ENCODE measurements at regions not wholly inside any gene's neighbourhood (a gene's known extent, or its start where the extent isn't known, plus 50 kb on each side); places are given as distances from the start of the nearest gene placed in this dataset.

DNA sequence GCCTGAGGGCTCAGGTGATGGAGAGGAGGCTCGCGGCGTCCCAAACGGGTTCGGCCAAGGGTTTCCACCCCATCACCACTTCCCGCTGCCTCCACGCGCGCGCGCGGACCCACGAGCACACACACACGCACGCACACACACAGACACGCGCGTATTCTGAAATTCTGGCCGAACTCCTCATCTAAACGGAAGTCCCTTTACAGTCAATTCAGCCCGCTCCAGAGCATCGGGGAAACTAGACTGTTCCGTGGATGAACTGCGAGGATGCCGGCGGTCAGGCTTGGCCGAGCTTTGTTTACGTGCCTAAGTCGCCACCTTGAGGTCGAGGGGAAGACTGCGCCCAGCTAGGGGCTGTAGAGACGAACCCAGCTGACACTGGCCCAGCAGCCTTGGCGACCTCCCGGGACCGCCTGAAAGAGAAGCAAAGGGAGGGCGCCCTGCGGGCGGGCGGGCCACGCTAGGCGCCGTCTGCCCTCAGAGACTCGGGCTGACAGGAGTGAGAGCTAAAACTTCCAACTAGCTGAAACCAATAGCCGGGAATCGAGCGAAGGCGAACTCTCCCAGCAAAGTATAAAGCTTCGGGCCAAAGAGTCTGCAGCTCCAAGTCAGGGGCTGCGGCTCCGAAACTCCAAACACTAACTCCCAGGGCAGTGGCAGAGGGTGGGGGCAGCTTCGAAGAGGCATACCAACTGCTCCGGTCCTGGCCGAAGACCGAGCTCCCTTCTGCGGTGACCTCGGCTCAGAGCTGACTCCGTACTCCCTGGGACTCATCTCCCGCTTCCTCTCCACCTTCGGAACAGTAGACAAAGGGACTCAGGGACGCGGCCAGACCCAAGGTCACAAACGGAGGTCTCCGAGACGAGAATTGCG is 124.7 kb upstream of the C11orf58 start (continued):
- no peak; the same call in 1 of the 2 replicates for TF ChIP-seq ZNF512B (CRISPR knock-in tag; IDR thresholded peaks at IDR 0.05; ENCODE audit: borderline replicate concordance)
- TF ChIP-seq SSRP1 (CRISPR knock-in tag; IDR thresholded peaks at IDR 0.05): no peak
- no peak for TF ChIP-seq ZNF367 (CRISPR knock-in tag; IDR thresholded peaks at IDR 0.05; ENCODE audit: borderline replicate concordance)
- no peak for TF ChIP-seq SIX4 (CRISPR knock-in tag; IDR thresholded peaks at IDR 0.05)
- TF ChIP-seq ZNF770 (CRISPR knock-in tag; IDR thresholded peaks at IDR 0.05): no peak
- TF ChIP-seq RORA (CRISPR knock-in tag; IDR thresholded peaks at IDR 0.05): no peak
- no peak for TF ChIP-seq ZFP36 (IDR thresholded peaks at IDR 0.05; ENCODE audit: borderline replicate concordance, low read depth, low read length, partially characterized antibody)
- no peak for TF ChIP-seq ZNF431 (CRISPR knock-in tag; IDR thresholded peaks at IDR 0.05; ENCODE audit: borderline replicate concordance, low read depth)
- TF ChIP-seq ZNF256 (CRISPR knock-in tag; conservative IDR thresholded peaks at IDR 0.05): no peak
- peak; percentile 39; the same call in 1 of the 2 replicates for TF ChIP-seq ZNF543 (CRISPR knock-in tag; IDR thresholded peaks at IDR 0.05)
- TF ChIP-seq ZFP62 (CRISPR knock-in tag; IDR thresholded peaks at IDR 0.05): no peak
- TF ChIP-seq THRA (CRISPR knock-in tag; IDR thresholded peaks at IDR 0.05; ENCODE audit: borderline replicate concordance): 0 out of 2 replicates have a peak, but pooled peaks have one; percentile 15
- no peak for TF ChIP-seq MIER3 (CRISPR knock-in tag; IDR thresholded peaks at IDR 0.05; ENCODE audit: borderline replicate concordance)
- no peak for TF ChIP-seq RBFOX2 (IDR thresholded peaks at IDR 0.05; ENCODE audit: low read depth, low read length)
- TF ChIP-seq, protein P1, sequence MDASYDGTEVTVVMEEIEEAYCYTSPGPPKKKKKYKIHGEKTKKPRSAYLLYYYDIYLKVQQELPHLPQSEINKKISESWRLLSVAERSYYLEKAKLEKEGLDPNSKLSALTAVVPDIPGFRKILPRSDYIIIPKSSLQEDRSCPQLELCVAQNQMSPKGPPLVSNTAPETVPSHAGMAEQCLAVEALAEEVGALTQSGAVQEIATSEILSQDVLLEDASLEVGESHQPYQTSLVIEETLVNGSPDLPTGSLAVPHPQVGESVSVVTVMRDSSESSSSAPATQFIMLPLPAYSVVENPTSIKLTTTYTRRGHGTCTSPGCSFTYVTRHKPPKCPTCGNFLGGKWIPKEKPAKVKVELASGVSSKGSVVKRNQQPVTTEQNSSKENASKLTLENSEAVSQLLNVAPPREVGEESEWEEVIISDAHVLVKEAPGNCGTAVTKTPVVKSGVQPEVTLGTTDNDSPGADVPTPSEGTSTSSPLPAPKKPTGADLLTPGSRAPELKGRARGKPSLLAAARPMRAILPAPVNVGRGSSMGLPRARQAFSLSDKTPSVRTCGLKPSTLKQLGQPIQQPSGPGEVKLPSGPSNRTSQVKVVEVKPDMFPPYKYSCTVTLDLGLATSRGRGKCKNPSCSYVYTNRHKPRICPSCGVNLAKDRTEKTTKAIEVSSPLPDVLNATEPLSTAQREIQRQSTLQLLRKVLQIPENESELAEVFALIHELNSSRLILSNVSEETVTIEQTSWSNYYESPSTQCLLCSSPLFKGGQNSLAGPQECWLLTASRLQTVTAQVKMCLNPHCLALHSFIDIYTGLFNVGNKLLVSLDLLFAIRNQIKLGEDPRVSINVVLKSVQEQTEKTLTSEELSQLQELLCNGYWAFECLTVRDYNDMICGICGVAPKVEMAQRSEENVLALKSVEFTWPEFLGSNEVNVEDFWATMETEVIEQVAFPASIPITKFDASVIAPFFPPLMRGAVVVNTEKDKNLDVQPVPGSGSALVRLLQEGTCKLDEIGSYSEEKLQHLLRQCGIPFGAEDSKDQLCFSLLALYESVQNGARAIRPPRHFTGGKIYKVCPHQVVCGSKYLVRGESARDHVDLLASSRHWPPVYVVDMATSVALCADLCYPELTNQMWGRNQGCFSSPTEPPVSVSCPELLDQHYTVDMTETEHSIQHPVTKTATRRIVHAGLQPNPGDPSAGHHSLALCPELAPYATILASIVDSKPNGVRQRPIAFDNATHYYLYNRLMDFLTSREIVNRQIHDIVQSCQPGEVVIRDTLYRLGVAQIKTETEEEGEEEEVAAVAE (CRISPR knock-in tag; IDR thresholded peaks at IDR 0.05; ENCODE audit: borderline replicate concordance): no peak
- no peak for TF ChIP-seq MAFF (IDR thresholded peaks at IDR 0.05; ENCODE audit: low read depth, low read length)
- TF ChIP-seq FOXA1 (IDR thresholded peaks at IDR 0.05): no peak
- TF ChIP-seq FOXA1 (CRISPR knock-in tag; IDR thresholded peaks at IDR 0.05): peak; percentile 62; the same call in 1 of the 2 replicates
- no peak for TF ChIP-seq ZNF83 (CRISPR knock-in tag; IDR thresholded peaks at IDR 0.05; ENCODE audit: borderline replicate concordance)
